Kidney glomerular epithelial cell (primary cell): ENCODE measurements at regions not wholly inside any gene's neighbourhood (a gene's known extent, or its start where the extent isn't known, plus 50 kb on each side); places are given as distances from the start of the nearest gene placed in this dataset.

Source experiments
- DNase-seq: peaks from one replicate; lab custom pipeline; 2025; lab: John Stamatoyannopoulos, UW

DNA sequence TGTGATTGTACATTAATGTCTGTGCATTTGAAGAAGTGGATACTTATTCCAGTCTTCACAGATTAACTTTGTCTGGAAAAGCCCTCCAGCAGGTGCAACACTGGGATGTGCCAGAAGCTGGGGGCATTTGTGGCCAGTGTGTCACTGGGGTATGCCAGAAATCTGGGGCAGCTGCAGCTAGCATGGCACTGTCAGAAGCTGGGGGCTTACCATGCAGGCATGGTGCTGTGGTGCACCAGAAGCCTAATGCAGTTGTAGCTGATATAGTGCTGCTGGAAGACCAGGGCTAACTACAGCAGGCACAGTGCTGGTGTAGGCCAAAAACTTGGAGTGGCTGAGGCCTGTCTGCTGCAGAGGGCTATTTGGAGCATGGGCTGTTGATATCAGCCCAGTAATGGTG is 270.1 kb downstream of the STK31 start:
- DNase-seq: no peak

GRCh38 chr7:23981314-23981713 is 271.3 kb downstream of the STK31 start:
- no peak for DNase-seq

- DNase-seq: no peak
These were observed 271.7 kb downstream of the STK31 start for GRCh38 chr7:23981758-23982157.

- no peak for DNase-seq
These were observed 278.5 kb upstream of the NPY start for GRCh38 chr7:24005517-24005916.

- DNase-seq: no peak
These were observed 273.5 kb upstream of the NPY start for GRCh38 chr7:24010495-24010894.

DNA sequence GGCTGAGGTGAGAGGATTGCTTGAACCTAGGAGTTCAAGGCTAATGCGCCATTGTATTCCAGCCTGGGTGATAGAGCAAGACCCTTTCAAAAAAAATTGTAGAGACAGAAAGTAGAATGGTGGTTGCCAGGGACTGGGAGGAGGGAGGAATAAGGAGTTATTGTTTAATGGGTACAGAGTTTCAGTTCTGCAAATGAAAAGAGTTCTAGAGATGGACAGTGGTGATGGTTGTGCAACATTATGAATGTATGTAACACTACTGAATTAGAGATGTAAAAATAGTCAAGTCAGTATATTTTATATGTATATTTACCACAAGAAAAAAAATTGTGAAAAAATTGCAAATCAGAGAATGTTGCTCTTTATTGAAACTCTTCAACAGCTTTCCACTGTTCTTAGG is 266.5 kb upstream of the NPY start:
- no peak for DNase-seq

DNA sequence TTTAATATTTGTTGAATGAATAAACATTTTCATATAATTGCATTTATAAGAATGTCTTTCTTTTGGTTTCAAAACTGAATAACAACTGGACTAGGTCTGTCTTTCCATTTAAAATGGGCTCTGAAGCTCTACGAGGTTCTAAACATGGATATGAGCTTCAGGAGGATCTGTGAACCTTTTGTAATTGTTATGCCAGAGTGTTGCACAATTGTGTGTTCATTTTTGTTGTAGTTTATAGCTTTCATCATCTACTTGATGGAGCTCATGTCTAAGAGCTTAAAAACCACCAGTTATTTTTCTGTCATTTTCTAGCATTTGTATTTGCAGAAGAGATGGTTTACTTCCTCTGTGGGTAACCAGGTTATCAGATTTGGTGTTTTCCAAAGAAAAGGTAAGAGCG is 265.7 kb upstream of the NPY start:
- DNase-seq: no peak

GRCh38 chr7:24019841-24020240 is 264.1 kb upstream of the NPY start:
- DNase-seq: no peak

DNA sequence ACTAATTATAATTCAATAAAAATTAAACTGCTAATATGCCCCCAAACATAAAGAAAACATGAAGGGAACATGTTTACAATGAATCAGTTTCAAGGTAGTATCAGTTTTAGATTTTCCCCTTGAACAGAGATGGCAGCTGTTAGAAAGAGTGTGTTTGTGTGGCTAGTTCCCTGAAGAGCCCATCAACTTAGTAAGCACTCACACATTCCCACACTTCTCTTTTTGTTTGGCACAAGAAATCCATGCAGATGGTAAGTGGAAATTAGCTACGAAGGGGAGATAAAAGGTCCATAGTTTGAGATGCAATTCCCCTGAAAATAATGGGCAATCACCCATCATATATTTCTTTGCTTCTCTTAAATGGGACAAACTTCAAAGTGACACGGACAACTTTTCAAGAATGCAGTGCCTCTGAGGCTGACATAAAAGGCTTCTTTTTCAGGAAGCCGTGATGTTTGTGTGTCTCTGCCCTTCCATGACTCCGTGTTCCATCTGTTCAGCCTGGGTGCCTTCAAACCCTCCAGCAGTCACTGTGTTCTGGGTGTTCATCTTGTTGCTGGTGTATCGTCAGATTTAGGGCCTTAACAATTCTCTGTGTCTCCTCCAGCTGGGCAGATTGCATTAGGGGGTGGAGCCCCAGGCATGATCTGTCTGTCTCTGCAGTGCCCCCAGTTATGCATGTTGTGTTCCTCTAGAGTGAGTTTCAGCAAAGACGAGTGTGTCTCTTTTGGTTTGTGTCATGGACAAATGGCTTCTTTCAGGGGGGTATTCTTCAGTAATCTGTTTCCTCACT is 259.5 kb upstream of the NPY start:
- DNase-seq: no peak

GRCh38 chr7:24025094-24025493 is 258.9 kb upstream of the NPY start:
- DNase-seq: no peak

GRCh38 chr7:24025765-24026164 is 258.2 kb upstream of the NPY start:
- DNase-seq: no peak

DNA sequence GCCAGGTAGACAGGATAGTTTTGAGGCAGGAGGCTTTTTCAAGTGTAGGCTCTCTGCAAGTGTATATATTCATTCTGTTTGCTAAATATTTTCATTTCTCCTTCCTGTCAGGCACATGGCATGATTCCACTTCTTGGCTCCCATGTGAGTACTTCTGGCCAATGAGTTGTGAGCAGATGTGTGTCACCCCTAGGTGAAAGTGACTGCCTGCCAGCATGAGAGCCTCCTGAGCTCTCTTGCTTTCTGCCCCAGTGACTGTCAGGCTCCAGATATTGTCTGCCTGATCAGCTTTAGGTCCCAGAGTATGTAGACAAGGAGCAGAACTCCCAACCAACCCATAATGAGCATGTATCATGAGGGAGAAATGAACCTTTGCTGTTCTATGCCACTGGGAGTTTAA is 257.6 kb upstream of the NPY start:
- no peak for DNase-seq

DNA sequence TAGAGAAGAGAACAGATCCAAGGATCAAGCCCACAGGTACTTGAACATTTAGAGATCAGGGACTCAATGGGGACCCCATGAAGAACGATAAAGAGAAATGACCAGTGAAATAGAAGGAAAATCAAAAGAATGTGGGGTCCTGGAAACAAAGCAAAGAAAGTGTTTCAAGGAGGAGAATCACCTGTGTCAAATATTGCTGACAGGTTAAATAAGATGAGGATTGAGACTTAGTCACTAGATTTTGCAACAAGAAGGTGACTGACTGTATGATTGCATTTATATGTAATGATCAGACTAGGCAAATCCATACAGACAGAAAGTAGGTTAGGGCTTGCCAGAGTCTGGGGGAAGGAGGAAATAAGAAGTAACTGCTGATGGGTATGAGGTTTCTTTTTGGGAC is 254.9 kb upstream of the NPY start:
- DNase-seq: no peak

- no peak for DNase-seq
These were observed 249.7 kb upstream of the NPY start for GRCh38 chr7:24034251-24034650.

GRCh38 chr7:24035366-24036032 is 248.5 kb upstream of the NPY start:
- DNase-seq: no peak

DNA sequence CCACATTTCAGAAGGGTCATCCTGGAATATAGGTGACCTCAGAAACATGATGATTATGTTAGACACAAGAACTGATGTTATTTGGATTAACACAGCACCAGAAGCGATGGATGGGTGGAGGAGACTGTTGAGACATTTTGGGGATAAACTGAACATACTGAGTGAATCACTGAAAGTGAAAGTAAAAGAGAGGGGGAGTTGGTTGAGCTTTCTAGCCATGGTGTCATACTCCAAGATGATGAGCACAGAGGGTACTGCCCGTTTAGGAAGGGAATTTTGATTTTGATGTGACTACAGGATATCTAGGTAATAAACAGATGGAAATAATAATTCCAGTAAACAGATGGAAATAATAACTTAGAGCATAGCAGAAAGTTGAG is 248.0 kb upstream of the NPY start:
- no peak for DNase-seq

DNA sequence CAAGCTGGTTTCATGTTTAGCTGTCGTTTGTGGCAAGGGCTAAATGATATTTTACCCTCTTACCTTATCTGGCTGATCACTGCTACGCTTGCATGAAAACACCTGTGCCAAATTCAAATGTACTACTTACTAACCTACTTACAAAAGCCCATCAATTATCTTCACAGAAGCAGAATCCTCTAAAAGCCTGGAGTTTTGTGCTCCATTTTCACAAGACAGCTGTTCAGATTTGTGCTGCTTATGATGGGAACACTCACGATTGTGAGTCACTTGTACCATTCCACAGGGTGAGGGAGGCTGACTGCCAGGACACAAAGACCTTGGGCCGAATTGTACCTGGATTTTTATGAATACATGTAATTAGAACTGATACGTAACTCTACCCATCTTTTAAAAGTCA is 245.0 kb upstream of the NPY start:
- no peak for DNase-seq

- no peak for DNase-seq
These were observed 243.9 kb upstream of the NPY start for GRCh38 chr7:24039991-24040624.

DNA sequence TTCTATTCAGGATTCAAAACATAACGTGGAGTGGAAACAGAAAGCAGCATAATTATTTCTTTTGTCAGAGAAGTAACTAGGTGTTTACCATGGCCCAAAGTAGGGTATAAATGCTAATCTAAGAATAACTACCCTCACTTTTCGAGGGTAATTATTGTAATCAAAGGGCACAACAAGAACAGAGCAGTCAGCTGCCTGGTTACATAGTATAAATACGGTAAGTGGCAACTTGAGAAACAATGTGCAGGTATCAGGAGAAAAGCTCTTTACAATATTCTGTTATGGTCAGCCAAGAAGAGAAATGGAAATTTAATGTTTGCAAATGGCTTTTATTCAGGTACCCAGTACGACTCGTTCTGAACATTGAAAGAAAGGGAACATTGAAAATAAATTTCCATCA is 242.0 kb upstream of the NPY start:
- DNase-seq: no peak

DNA sequence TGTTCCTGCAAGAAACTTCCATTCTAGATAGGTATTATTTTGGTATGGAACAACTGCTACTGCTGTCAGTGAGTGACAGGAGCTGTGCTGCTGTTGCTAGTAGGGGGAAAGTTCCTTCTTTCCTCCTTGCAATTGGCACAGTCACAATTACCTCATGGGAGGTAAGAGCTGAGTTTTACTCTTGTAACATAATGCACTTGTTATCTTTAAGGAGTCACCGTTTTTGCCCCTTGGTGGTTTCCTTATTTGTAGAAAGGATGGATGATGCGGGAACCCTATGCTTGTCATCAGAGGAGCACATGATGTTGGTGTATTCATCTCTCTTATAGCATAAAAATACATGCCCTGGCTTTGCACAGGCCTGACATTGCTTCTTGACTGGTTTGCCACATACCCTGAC is 234.7 kb upstream of the NPY start:
- no peak for DNase-seq

- no peak for DNase-seq
These were observed 232.9 kb upstream of the NPY start for GRCh38 chr7:24050991-24051560.

- no peak for DNase-seq
These were observed 232.3 kb upstream of the NPY start for GRCh38 chr7:24051651-24052050.
